SK-N-SH (cell line): ENCODE measurements at regions not wholly inside any gene's neighbourhood (a gene's known extent, or its start where the extent isn't known, plus 50 kb on each side); places are given as distances from the start of the nearest gene placed in this dataset.

Source experiments
- CTCF ChIA-PET: fragments of 300-600, 350-600 bp; formaldehyde crosslinking; extraction: SDS; loops from one replicate; lab custom pipeline; 2021; lab: Yijun Ruan, JAX
- POLR2A ChIA-PET: fragments of 350-600 bp; sonication (Branson Sonifier 250); formaldehyde crosslinking; extraction: SDS; loops from one replicate; lab custom pipeline; 2020; ENCODE audit warnings: antibody characterized with exemption, inconsistent platforms; lab: Yijun Ruan, JAX
- DNase-seq: peaks from one replicate; pipeline ENCODE4 v3.0.0; 2012
- H2AFZ ChIP-seq: fragments of 200-600 bp; sonication (generic); 2 replicates; pipeline ENCODE4 v1.8.1; 2016; ENCODE audit warnings: antibody characterized with exemption, mild to moderate bottlenecking, low read depth
- H3F3A ChIP-seq: fragments of 200-600 bp; sonication (generic); replicated peaks from 2 replicates; pipeline ENCODE3; 2016; ENCODE audit warnings: antibody characterized with exemption, mild to moderate bottlenecking; ENCODE audit not compliant: insufficient read depth
- H3K27ac ChIP-seq, 2 experiments: fragments of 200-500 bp in 1 of 2; fragments of 200-600 bp in 1 of 2; sonication (Bioruptor generic) in 1 of 2; sonication (generic), shearing (Covaris generic) in 1 of 2; 2 replicates each; pipeline versions ENCODE4 v1.5.1 to v1.6.1; 2014 to 2016; ENCODE audit warnings: low read depth in 2 of 2, inconsistent platforms in 1 of 2, low read length in 1 of 2, mild to moderate bottlenecking in 1 of 2, mixed read lengths in 1 of 2
- H3K27me3 ChIP-seq: fragments of 200-600 bp; sonication (generic), shearing (Covaris generic); 2 replicates; pipeline ENCODE4 v1.6.1; 2016; ENCODE audit warnings: mixed run types; ENCODE audit not compliant: insufficient read depth
- H3K36me3 ChIP-seq, 2 experiments: fragments of 200-500 bp in 1 of 2; fragments of 200-600 bp in 1 of 2; sonication (Bioruptor generic) in 1 of 2; sonication (generic) in 1 of 2; replicated peaks in 1 of 2; 2 replicates each; pipeline versions ENCODE3 to v1.5.1; 2014 to 2016; ENCODE audit warnings: low read length in 1 of 2, mild to moderate bottlenecking in 1 of 2; ENCODE audit not compliant: insufficient read depth in 2 of 2, control insufficient read depth in 1 of 2
- H3K4me1 ChIP-seq, 2 experiments: fragments of 200-500 bp in 1 of 2; fragments of 200-600 bp in 1 of 2; sonication (Bioruptor generic) in 1 of 2; sonication (generic), shearing (Covaris generic) in 1 of 2; 2 replicates each; pipeline versions ENCODE4 v1.5.1 to v1.6.1; 2014 to 2016; ENCODE audit warnings: low read depth in 1 of 2, low read length in 1 of 2, mixed run types in 1 of 2; ENCODE audit not compliant: insufficient read depth in 2 of 2, control insufficient read depth in 1 of 2
- H3K4me2 ChIP-seq: fragments of 200-600 bp; sonication (generic), shearing (Covaris generic); 2 replicates; pipeline ENCODE4 v1.6.1; 2017; ENCODE audit warnings: mixed run types
- H3K4me3 ChIP-seq, 2 experiments: fragments of 200-500 bp in 1 of 2; fragments of 200-600 bp in 1 of 2; sonication (Bioruptor generic) in 1 of 2; sonication (generic), shearing (Covaris generic) in 1 of 2; 2 replicates each; pipeline versions ENCODE4 v1.5.1 to v1.8.1; 2014 to 2016; ENCODE audit warnings: low read depth in 2 of 2, inconsistent platforms in 1 of 2, low read length in 1 of 2, mild to moderate bottlenecking in 1 of 2, mixed read lengths in 1 of 2, moderate library complexity in 1 of 2
- H3K79me2 ChIP-seq: fragments of 200-600 bp; sonication (generic); 2 replicates; pipeline ENCODE4 v1.8.1; 2017; ENCODE audit warnings: mild to moderate bottlenecking; ENCODE audit not compliant: insufficient read depth
- H3K9ac ChIP-seq: fragments of 200-600 bp; sonication (generic); 2 replicates; pipeline ENCODE4 v1.6.1; 2017; ENCODE audit warnings: mixed run types
- H3K9me2 ChIP-seq: fragments of 200-600 bp; sonication (generic); 2 replicates; pipeline ENCODE4 v1.6.1; 2017; ENCODE audit warnings: mixed run types
- H3K9me3 ChIP-seq: fragments of 200-600 bp; sonication (generic); 2 replicates; pipeline ENCODE4 v1.6.1; 2017; ENCODE audit warnings: mixed run types, mild to moderate bottlenecking, moderate library complexity
- H4K20me1 ChIP-seq: fragments of 200-600 bp; sonication (generic); 2 replicates; pipeline ENCODE4 v1.6.1; 2017; ENCODE audit warnings: mild to moderate bottlenecking, mixed run types; ENCODE audit not compliant: insufficient read depth
- CHD2 ChIP-seq: fragments of 150-350 bp; IDR thresholded peaks from 2 replicates; pipeline ENCODE4 v1.6.1; 2018; ENCODE audit warnings: low read length; ENCODE audit not compliant: partially characterized antibody
- ELF1 ChIP-seq: IDR thresholded peaks from 2 replicates; pipeline ENCODE4 v1.4.0; 2012
- EP300 ChIP-seq, 2 experiments: IDR thresholded peaks; 2 replicates each; pipeline versions ENCODE4 v1.4.0 to v1.6.1; 2012; ENCODE audit warnings: borderline replicate concordance in 1 of 2, low read depth in 1 of 2, low read length in 1 of 2
- EZH2phosphoT487 ChIP-seq: fragments of 200-600 bp; sonication (generic); IDR thresholded peaks from 2 replicates; pipeline ENCODE4 v1.6.1; 2017; ENCODE audit warnings: low read depth, mixed run types, mild to moderate bottlenecking, antibody characterized with exemption, moderate library complexity, borderline replicate concordance
- FOXJ3 ChIP-seq: sonication (generic); formaldehyde crosslinking; IDR thresholded peaks from 2 replicates; pipeline ENCODE4 v1.5.1; 2020; ENCODE audit warnings: mild to moderate bottlenecking, missing genetic modification reagents
- GATA2 ChIP-seq: sonication (generic); formaldehyde crosslinking; IDR thresholded peaks from 2 replicates; pipeline ENCODE4 v1.5.0; 2020; ENCODE audit warnings: mild to moderate bottlenecking, missing genetic modification reagents
- JUND ChIP-seq: IDR thresholded peaks from 2 replicates; pipeline ENCODE4 v1.4.0; 2012
- MEF2A ChIP-seq: IDR thresholded peaks from 2 replicates; pipeline ENCODE4 v1.4.0; 2012; ENCODE audit warnings: low read depth, borderline replicate concordance
- MXI1 ChIP-seq: IDR thresholded peaks from 2 replicates; pipeline ENCODE4 v1.6.1; 2012; ENCODE audit warnings: mild to moderate bottlenecking, low read depth, low read length, improper control_type of control experiment
- POLR2AphosphoS5 ChIP-seq: IDR thresholded peaks from 2 replicates; pipeline ENCODE4 v1.6.1; 2012; ENCODE audit warnings: low read depth, low read length
- RFX5 ChIP-seq: IDR thresholded peaks from 2 replicates; pipeline ENCODE4 v1.6.1; 2012; ENCODE audit warnings: mild to moderate bottlenecking, improper control_type of control experiment, low read length
- RXRA ChIP-seq: IDR thresholded peaks from 2 replicates; pipeline ENCODE4 v1.4.0; 2012; ENCODE audit warnings: low read depth, mild to moderate bottlenecking, borderline replicate concordance
- TAF1 ChIP-seq: IDR thresholded peaks from 2 replicates; pipeline ENCODE4 v1.6.1; 2012; ENCODE audit warnings: low read depth, mild to moderate bottlenecking, low read length, moderate library complexity, borderline replicate concordance
- TCF12 ChIP-seq: IDR thresholded peaks from 2 replicates; pipeline ENCODE4 v1.4.0; 2012
- YY1 ChIP-seq: IDR thresholded peaks from 2 replicates; pipeline ENCODE4 v1.4.0; 2012; ENCODE audit warnings: low read depth, mild to moderate bottlenecking
- WGBS: methylation state at CpG from one replicate; pipeline ENCODE4 v1.1.6; 2017; ENCODE audit warnings: low lambda C conversion rate; 5-methylcytosine and 5-hydroxymethylcytosine counted together
- TF ChIP-seq, protein P1 (sequence below): IDR thresholded peaks from 2 replicates; pipeline ENCODE4 v1.6.1; 2012; ENCODE audit warnings: mild to moderate bottlenecking, low read depth, low read length, moderate library complexity
- TF ChIP-seq, protein P2 (sequence below): IDR thresholded peaks from 2 replicates; pipeline ENCODE4 v1.4.0; 2012; ENCODE audit warnings: low read depth, borderline replicate concordance
- TF ChIP-seq, protein P3 (sequence below): IDR thresholded peaks from 2 replicates; pipeline ENCODE4; 2012

DNA sequence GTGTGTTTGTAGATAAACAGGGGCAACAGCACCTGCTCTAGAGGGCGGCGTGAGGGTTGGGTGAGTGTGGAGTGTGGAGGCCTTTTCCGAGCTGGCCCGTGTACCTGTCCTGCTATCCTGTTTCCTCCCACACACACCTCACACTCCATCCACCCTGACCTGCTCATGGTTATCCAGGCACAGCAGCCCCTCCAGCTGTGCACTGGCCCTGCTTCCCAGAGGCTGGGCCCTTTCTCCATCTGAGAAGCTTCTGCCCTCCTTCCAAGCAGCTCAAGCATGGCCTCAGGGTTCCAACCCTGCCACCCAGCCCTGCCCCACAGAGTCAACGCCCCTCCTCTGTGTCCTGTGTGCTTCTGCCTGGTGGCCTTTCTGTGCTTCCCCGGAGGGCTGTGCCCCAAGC is 86.9 kb downstream of the SOX1 start:
- 6% methylated on average over 6 of the region's 6 CpGs for WGBS
- DNase-seq, result no peak

More for the DNA sequence above, 86.9 kb downstream of the SOX1 start:
- no peaks in the 10 kb centered on the region for H3F3A ChIP-seq
- TF ChIP-seq TAF1 (no peak), MXI1 (no peak), JUND (no peak), ELF1 (no peak), FOXJ3 (CRISPR knock-in tag) (no peak), RFX5 (no peak), RXRA (no peak), POLR2AphosphoS5 (no peak), TCF12 (no peak), GATA2 (CRISPR knock-in tag) (no peak), EP300 (IDR thresholded peaks at IDR 0.05; ENCODE audit: borderline replicate concordance in 1 of 2, low read depth in 1 of 2, low read length in 1 of 2) (no peak), YY1 (no peak), EZH2phosphoT487 (no peak), MEF2A (no peak), CHD2 (no peak)
- TF ChIP-seq, protein P1, sequence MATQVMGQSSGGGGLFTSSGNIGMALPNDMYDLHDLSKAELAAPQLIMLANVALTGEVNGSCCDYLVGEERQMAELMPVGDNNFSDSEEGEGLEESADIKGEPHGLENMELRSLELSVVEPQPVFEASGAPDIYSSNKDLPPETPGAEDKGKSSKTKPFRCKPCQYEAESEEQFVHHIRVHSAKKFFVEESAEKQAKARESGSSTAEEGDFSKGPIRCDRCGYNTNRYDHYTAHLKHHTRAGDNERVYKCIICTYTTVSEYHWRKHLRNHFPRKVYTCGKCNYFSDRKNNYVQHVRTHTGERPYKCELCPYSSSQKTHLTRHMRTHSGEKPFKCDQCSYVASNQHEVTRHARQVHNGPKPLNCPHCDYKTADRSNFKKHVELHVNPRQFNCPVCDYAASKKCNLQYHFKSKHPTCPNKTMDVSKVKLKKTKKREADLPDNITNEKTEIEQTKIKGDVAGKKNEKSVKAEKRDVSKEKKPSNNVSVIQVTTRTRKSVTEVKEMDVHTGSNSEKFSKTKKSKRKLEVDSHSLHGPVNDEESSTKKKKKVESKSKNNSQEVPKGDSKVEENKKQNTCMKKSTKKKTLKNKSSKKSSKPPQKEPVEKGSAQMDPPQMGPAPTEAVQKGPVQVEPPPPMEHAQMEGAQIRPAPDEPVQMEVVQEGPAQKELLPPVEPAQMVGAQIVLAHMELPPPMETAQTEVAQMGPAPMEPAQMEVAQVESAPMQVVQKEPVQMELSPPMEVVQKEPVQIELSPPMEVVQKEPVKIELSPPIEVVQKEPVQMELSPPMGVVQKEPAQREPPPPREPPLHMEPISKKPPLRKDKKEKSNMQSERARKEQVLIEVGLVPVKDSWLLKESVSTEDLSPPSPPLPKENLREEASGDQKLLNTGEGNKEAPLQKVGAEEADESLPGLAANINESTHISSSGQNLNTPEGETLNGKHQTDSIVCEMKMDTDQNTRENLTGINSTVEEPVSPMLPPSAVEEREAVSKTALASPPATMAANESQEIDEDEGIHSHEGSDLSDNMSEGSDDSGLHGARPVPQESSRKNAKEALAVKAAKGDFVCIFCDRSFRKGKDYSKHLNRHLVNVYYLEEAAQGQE, result no peak
- TF ChIP-seq, protein P2, sequence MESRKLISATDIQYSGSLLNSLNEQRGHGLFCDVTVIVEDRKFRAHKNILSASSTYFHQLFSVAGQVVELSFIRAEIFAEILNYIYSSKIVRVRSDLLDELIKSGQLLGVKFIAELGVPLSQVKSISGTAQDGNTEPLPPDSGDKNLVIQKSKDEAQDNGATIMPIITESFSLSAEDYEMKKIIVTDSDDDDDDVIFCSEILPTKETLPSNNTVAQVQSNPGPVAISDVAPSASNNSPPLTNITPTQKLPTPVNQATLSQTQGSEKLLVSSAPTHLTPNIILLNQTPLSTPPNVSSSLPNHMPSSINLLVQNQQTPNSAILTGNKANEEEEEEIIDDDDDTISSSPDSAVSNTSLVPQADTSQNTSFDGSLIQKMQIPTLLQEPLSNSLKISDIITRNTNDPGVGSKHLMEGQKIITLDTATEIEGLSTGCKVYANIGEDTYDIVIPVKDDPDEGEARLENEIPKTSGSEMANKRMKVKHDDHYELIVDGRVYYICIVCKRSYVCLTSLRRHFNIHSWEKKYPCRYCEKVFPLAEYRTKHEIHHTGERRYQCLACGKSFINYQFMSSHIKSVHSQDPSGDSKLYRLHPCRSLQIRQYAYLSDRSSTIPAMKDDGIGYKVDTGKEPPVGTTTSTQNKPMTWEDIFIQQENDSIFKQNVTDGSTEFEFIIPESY, result no peak
- TF ChIP-seq, protein P3, sequence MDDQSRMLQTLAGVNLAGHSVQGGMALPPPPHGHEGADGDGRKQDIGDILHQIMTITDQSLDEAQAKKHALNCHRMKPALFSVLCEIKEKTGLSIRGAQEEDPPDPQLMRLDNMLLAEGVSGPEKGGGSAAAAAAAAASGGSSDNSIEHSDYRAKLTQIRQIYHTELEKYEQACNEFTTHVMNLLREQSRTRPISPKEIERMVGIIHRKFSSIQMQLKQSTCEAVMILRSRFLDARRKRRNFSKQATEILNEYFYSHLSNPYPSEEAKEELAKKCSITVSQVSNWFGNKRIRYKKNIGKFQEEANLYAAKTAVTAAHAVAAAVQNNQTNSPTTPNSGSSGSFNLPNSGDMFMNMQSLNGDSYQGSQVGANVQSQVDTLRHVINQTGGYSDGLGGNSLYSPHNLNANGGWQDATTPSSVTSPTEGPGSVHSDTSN, result no peak
- H3K79me2 ChIP-seq, result no peaks in the 10 kb centered on the region
- H3K4me3 ChIP-seq, result no peak overlapping the region
- CTCF ChIA-PET, result no interaction called here
- no peak overlapping the region for H3K4me2 ChIP-seq
- H4K20me1 ChIP-seq, result no peaks in the 10 kb centered on the region
- H3K27me3 ChIP-seq, result no peaks in the 10 kb centered on the region; the same call in 1 of the 2 replicates
- no peaks in the 10 kb centered on the region for H3K36me3 ChIP-seq
- no peak overlapping the region for H2AFZ ChIP-seq
- peaks cover 6% of the 10 kb centered on the region; the same call in 1 of the 2 replicates for H3K9me3 ChIP-seq
- no peak overlapping the region for H3K27ac ChIP-seq
- POLR2A ChIA-PET, result no interaction called here
- H3K9me2 ChIP-seq, result no peaks in the 10 kb centered on the region
- H3K4me1 ChIP-seq, result no peaks in the 10 kb centered on the region
- no peak overlapping the region for H3K9ac ChIP-seq
